Activated CD4-positive, alpha-beta T cell treated with anti-CD3 and anti-CD28 coated beads, Interleukin-2, amount 10 ng/mL, durations not matched to agents 7 days and 5 days (primary cell): ENCODE measurements at regions not wholly inside any gene's neighbourhood (a gene's known extent, or its start where the extent isn't known, plus 50 kb on each side); places are given as distances from the start of the nearest gene placed in this dataset.
"Not testable (repeated sequence)": the region's sequence is repeated elsewhere in the genome, so short reads cannot be mapped to it uniquely, and the experiment has no call there.

Source experiments
- CTCF ChIA-PET: fragments of 350-600 bp; sonication (Branson Sonifier 250); formaldehyde crosslinking; loops from one replicate; lab custom pipeline; 2021; ENCODE audit warnings: antibody characterized with exemption; lab: Charles Lee
- POLR2A ChIA-PET: fragments of 350-600 bp; sonication (Branson Sonifier 250); formaldehyde crosslinking; loops from one replicate; lab custom pipeline; 2021; ENCODE audit warnings: antibody characterized with exemption; lab: Charles Lee
- DNase-seq: peaks from one replicate; pipeline ENCODE4 v3.0.0-alpha.2; 2020
- H3K27ac Mint-ChIP-seq: one replicate; pipeline ENCODE4 v1.8.0; 2021; ENCODE audit warnings: mild to moderate bottlenecking, moderate library complexity, mixed read lengths
- H3K27me3 Mint-ChIP-seq: one replicate; pipeline ENCODE4 v1.8.0; 2021; ENCODE audit warnings: mixed read lengths
- H3K36me3 Mint-ChIP-seq: one replicate; pipeline ENCODE4 v1.8.0; 2021; ENCODE audit warnings: low read depth, mixed read lengths
- H3K4me1 Mint-ChIP-seq: one replicate; pipeline ENCODE4 v1.8.0; 2021; ENCODE audit warnings: mixed read lengths
- H3K4me3 Mint-ChIP-seq: one replicate; pipeline ENCODE4 v1.8.0; 2021; ENCODE audit warnings: mild to moderate bottlenecking, moderate library complexity, mixed read lengths
- H3K9me3 Mint-ChIP-seq: one replicate; pipeline ENCODE4 v1.8.0; 2021; ENCODE audit warnings: mixed read lengths

GRCh38 chr1:172779491-172779890 is 120.6 kb downstream of the FASLG start:
- peaks cover 12% of the 10 kb centered on the region for H3K4me1 Mint-ChIP-seq
- ChIA-PET POLR2A (no interaction called here), CTCF (interaction anchor here (0.8 to 1.9 kb wide), 5 partner anchors 13 to 423 kb away, joined by 3 to 4 read pairs (median 4); no protein-coding TSS in a partner anchor)
- DNase-seq = no peak
- peaks cover 7% of the 10 kb centered on the region for H3K9me3 Mint-ChIP-seq
- H3K36me3 Mint-ChIP-seq = no peaks in the 10 kb centered on the region
- no peak overlapping the region for H3K4me3 Mint-ChIP-seq
- no peak overlapping the region for H3K27ac Mint-ChIP-seq
- H3K27me3 Mint-ChIP-seq = peaks cover 16% of the 10 kb centered on the region

- DNase-seq = no peak
- Mint-ChIP-seq H3K27ac (no peak overlapping the region), H3K27me3 (peaks cover 16% of the 10 kb centered on the region), H3K36me3 (peaks cover 1% of the 10 kb centered on the region), H3K4me1 (peaks cover 12% of the 10 kb centered on the region), H3K9me3 (peaks cover 10% of the 10 kb centered on the region), H3K4me3 (no peak overlapping the region)
- CTCF ChIA-PET = interaction anchor here (0.6 kb wide), 1 partner anchor 356 kb away, joined by 3 read pairs; no protein-coding TSS in a partner anchor
- POLR2A ChIA-PET = no interaction called here
Observed at GRCh38 chr1:172781513-172782140, 122.7 kb downstream of the FASLG start.

- POLR2A ChIA-PET = interaction anchor here (0.5 kb wide), 1 partner anchor 405 kb away, joined by 3 read pairs; no protein-coding TSS in a partner anchor
- H3K27me3 Mint-ChIP-seq = peaks cover 8% of the 10 kb centered on the region
- H3K27ac Mint-ChIP-seq = no peak overlapping the region
- no peaks in the 10 kb centered on the region for H3K4me1 Mint-ChIP-seq
- CTCF ChIA-PET = no interaction called here
- peaks cover 1% of the 10 kb centered on the region for H3K36me3 Mint-ChIP-seq
- no peak overlapping the region for H3K4me3 Mint-ChIP-seq
- H3K9me3 Mint-ChIP-seq = peaks cover 3% of the 10 kb centered on the region
- no peak for DNase-seq
Observed at GRCh38 chr1:172789840-172790239, 130.9 kb downstream of the FASLG start.

- CTCF ChIA-PET = no interaction called here
- Mint-ChIP-seq H3K27ac (no peak overlapping the region), H3K4me1 (no peaks in the 10 kb centered on the region), H3K36me3 (peaks cover 1% of the 10 kb centered on the region), H3K9me3 (peaks cover 2% of the 10 kb centered on the region), H3K27me3 (peaks cover 8% of the 10 kb centered on the region), H3K4me3 (no peak overlapping the region)
- no peak for DNase-seq
- POLR2A ChIA-PET = interaction anchor here (0.5 kb wide), 1 partner anchor 404 kb away, joined by 3 read pairs; no protein-coding TSS in a partner anchor
Observed at GRCh38 chr1:172790245-172790644, 131.3 kb downstream of the FASLG start.

GRCh38 chr1:172793823-172794222 is 134.9 kb downstream of the FASLG start:
- no peak for DNase-seq
- H3K4me1 Mint-ChIP-seq = no peaks in the 10 kb centered on the region
- H3K4me3 Mint-ChIP-seq = no peak overlapping the region
- H3K27ac Mint-ChIP-seq = no peak overlapping the region
- CTCF ChIA-PET = no interaction called here
- H3K9me3 Mint-ChIP-seq = no peaks in the 10 kb centered on the region
- H3K27me3 Mint-ChIP-seq = peaks cover 6% of the 10 kb centered on the region
- no peaks in the 10 kb centered on the region for H3K36me3 Mint-ChIP-seq
- POLR2A ChIA-PET = no interaction called here

- no peaks in the 10 kb centered on the region for H3K36me3 Mint-ChIP-seq
- H3K9me3 Mint-ChIP-seq = no peaks in the 10 kb centered on the region
- H3K27me3 Mint-ChIP-seq = peaks cover 6% of the 10 kb centered on the region
- DNase-seq = no peak
- H3K4me1 Mint-ChIP-seq = no peaks in the 10 kb centered on the region
- no peak overlapping the region for H3K4me3 Mint-ChIP-seq
- no peak overlapping the region for H3K27ac Mint-ChIP-seq
- ChIA-PET POLR2A (no interaction called here), CTCF (interaction anchor here (1.1 kb wide), 1 partner anchor 12 kb away, joined by 3 read pairs; no protein-coding TSS in a partner anchor)
Observed at GRCh38 chr1:172795741-172796140, 136.8 kb downstream of the FASLG start.

GRCh38 chr1:172799804-172800203 is 140.9 kb downstream of the FASLG start:
- CTCF ChIA-PET, H3K4me1 Mint-ChIP-seq, POLR2A ChIA-PET, H3K27me3 Mint-ChIP-seq, DNase-seq, H3K27ac Mint-ChIP-seq, H3K4me3 Mint-ChIP-seq, H3K36me3 Mint-ChIP-seq: not testable (repeated sequence)
- peaks cover 12% of the 10 kb centered on the region for H3K9me3 Mint-ChIP-seq

- H3K27me3 Mint-ChIP-seq = no peaks in the 10 kb centered on the region
- ChIA-PET CTCF (no interaction called here), POLR2A (no interaction called here)
- no peak overlapping the region for H3K4me3 Mint-ChIP-seq
- H3K4me1 Mint-ChIP-seq = no peaks in the 10 kb centered on the region
- no peak overlapping the region for H3K27ac Mint-ChIP-seq
- DNase-seq = no peak
- H3K36me3 Mint-ChIP-seq = peaks cover 2% of the 10 kb centered on the region
- peaks cover 12% of the 10 kb centered on the region for H3K9me3 Mint-ChIP-seq
Observed at GRCh38 chr1:172801771-172802322, 142.9 kb downstream of the FASLG start.

GRCh38 chr1:172809750-172810149 is 150.8 kb downstream of the FASLG start:
- CTCF ChIA-PET = no interaction called here
- peaks cover 30% of the 10 kb centered on the region for H3K9me3 Mint-ChIP-seq
- no peak overlapping the region for H3K4me3 Mint-ChIP-seq
- H3K36me3 Mint-ChIP-seq = peaks cover 4% of the 10 kb centered on the region
- POLR2A ChIA-PET = no interaction called here
- peaks cover 7% of the 10 kb centered on the region for H3K4me1 Mint-ChIP-seq
- peaks cover 5% of the 10 kb centered on the region for H3K27me3 Mint-ChIP-seq
- no peak for DNase-seq
- no peak overlapping the region for H3K27ac Mint-ChIP-seq

- POLR2A ChIA-PET = no interaction called here
- Mint-ChIP-seq H3K4me1 (peaks cover 7% of the 10 kb centered on the region), H3K36me3 (peaks cover 10% of the 10 kb centered on the region), H3K27ac (no peak overlapping the region), H3K4me3 (no peak overlapping the region), H3K27me3 (peaks cover 5% of the 10 kb centered on the region), H3K9me3 (peaks cover 39% of the 10 kb centered on the region)
- DNase-seq = no peak
- CTCF ChIA-PET = no interaction called here
Observed at GRCh38 chr1:172810480-172811175, 151.7 kb downstream of the FASLG start.

GRCh38 chr1:172811694-172812093 is 152.8 kb downstream of the FASLG start:
- POLR2A ChIA-PET = no interaction called here
- Mint-ChIP-seq H3K36me3 (peaks cover 16% of the 10 kb centered on the region), H3K4me1 (peaks cover 10% of the 10 kb centered on the region), H3K27ac (no peak overlapping the region), H3K4me3 (no peak overlapping the region), H3K9me3 (peaks cover 46% of the 10 kb centered on the region), H3K27me3 (peaks cover 9% of the 10 kb centered on the region)
- CTCF ChIA-PET = no interaction called here
- DNase-seq = no peak

- Mint-ChIP-seq H3K4me1 (peaks cover 14% of the 10 kb centered on the region), H3K9me3 (peaks cover 50% of the 10 kb centered on the region), H3K27ac (no peak overlapping the region), H3K4me3 (no peak overlapping the region), H3K36me3 (peaks cover 18% of the 10 kb centered on the region), H3K27me3 (peaks cover 13% of the 10 kb centered on the region)
- ChIA-PET POLR2A (no interaction called here), CTCF (no interaction called here)
- DNase-seq = no peak
Observed at GRCh38 chr1:172812118-172812517, 153.2 kb downstream of the FASLG start.

GRCh38 chr1:172813330-172813729 is 154.4 kb downstream of the FASLG start:
- peaks cover 20% of the 10 kb centered on the region for H3K4me1 Mint-ChIP-seq
- peaks cover 18% of the 10 kb centered on the region for H3K36me3 Mint-ChIP-seq
- CTCF ChIA-PET = no interaction called here
- no peak overlapping the region for H3K4me3 Mint-ChIP-seq
- no peak overlapping the region for H3K27ac Mint-ChIP-seq
- POLR2A ChIA-PET = no interaction called here
- peaks cover 13% of the 10 kb centered on the region for H3K27me3 Mint-ChIP-seq
- no peak for DNase-seq
- peaks cover 50% of the 10 kb centered on the region for H3K9me3 Mint-ChIP-seq
